Tibial artery (tissue), 4 donors: ENCODE measurements at regions not wholly inside any gene's neighbourhood (a gene's known extent, or its start where the extent isn't known, plus 50 kb on each side); places are given as distances from the start of the nearest gene placed in this dataset.
"Not testable (repeated sequence)": the region's sequence is repeated elsewhere in the genome, so short reads cannot be mapped to it uniquely, and the experiment has no call there.

Experiments used
- DNase-seq, 2 donors: peaks; one replicate each; pipeline ENCODE4 v3.0.0-alpha.2; 2019
- H3K27ac ChIP-seq, 2 donors: fragments of 200-600 bp; sonication (generic) in 1 of 2; 1 replicate in 1 of 2; 2 replicates in 1 of 2; pipeline ENCODE4 v1.5.1; 2018 to 2019; ENCODE audit warnings: mild to moderate bottlenecking in 1 of 2
- H3K27me3 ChIP-seq, 2 donors: fragments of 200-600 bp; sonication (generic) in 1 of 2; one replicate each; pipeline versions ENCODE4 v1.5.1 to v1.6.0; 2016 to 2019
- H3K36me3 ChIP-seq, 3 donors: fragments of 200-600 bp; sonication (generic) in 2 of 3; one replicate each; pipeline ENCODE4 v1.5.1; 2016 to 2019; ENCODE audit warnings: mild to moderate bottlenecking in 2 of 3
- H3K4me1 ChIP-seq, 4 donors: fragments of 200-600 bp; sonication (generic) in 2 of 4; 1 replicate in 3 of 4; 2 replicates in 1 of 4; pipeline ENCODE4 v1.5.1; 2016 to 2019
- H3K4me3 ChIP-seq, 2 donors: fragments of 200-600 bp; sonication (generic) in 1 of 2; 1 replicate in 1 of 2; 2 replicates in 1 of 2; pipeline ENCODE4 v1.5.1; 2018 to 2019; ENCODE audit warnings: mild to moderate bottlenecking in 2 of 2
- H3K9me3 ChIP-seq, 3 donors: fragments of 200-600 bp; sonication (generic) in 1 of 3; one replicate each; pipeline ENCODE4 v1.5.1; 2016 to 2019
- CTCF ChIP-seq, 2 experiments: fragments of 200-600 bp in 1 of 2; fragments of 450-650 bp in 1 of 2; IDR thresholded peaks; one replicate each; pipeline ENCODE4 v1.5.1; 2017 to 2019; ENCODE audit warnings: antibody characterized with exemption in 2 of 2, mild to moderate bottlenecking in 1 of 2, moderate library complexity in 1 of 2
- intact Hi-C: fragments of 100-400 bp; cut with DNase I; formaldehyde crosslinking; loops from one replicate; pipeline ENCODE4 v1.15.0; 2023; ENCODE audit warnings: low total_unique reads

GRCh38 chr11:33530815-33531214 is 169.8 kb downstream of the C11orf91 start:
- H3K27ac ChIP-seq = no peak overlapping the region

GRCh38 chr11:33529461-33529860 is 171.2 kb downstream of the C11orf91 start:
- DNase-seq = no peak
- no peaks in the 10 kb centered on the region for H3K36me3 ChIP-seq
- intact Hi-C loops = no loop called here
- no peak overlapping the region for H3K27ac ChIP-seq
- no peaks in the 10 kb centered on the region for H3K27me3 ChIP-seq
- H3K4me3 ChIP-seq = no peak overlapping the region
- no peaks in the 10 kb centered on the region for H3K4me1 ChIP-seq
- H3K9me3 ChIP-seq = peaks cover 0 to 13% (median 10%) of the 10 kb centered on the region in 3 donors
- no peak for TF ChIP-seq CTCF (IDR thresholded peaks at IDR 0.05)

More at GRCh38 chr11:33530815-33531214, 169.8 kb downstream of the C11orf91 start:
- no peaks in the 10 kb centered on the region for H3K27me3 ChIP-seq
- no peak for TF ChIP-seq CTCF (IDR thresholded peaks at IDR 0.05)
- no peak overlapping the region for H3K4me3 ChIP-seq
- intact Hi-C loops = no loop called here
- no peaks in the 10 kb centered on the region for H3K4me1 ChIP-seq
- H3K36me3 ChIP-seq = no peaks in the 10 kb centered on the region
- H3K9me3 ChIP-seq = peaks cover 0 to 14% (median 13%) of the 10 kb centered on the region in 3 donors
- no peak for DNase-seq

DNA sequence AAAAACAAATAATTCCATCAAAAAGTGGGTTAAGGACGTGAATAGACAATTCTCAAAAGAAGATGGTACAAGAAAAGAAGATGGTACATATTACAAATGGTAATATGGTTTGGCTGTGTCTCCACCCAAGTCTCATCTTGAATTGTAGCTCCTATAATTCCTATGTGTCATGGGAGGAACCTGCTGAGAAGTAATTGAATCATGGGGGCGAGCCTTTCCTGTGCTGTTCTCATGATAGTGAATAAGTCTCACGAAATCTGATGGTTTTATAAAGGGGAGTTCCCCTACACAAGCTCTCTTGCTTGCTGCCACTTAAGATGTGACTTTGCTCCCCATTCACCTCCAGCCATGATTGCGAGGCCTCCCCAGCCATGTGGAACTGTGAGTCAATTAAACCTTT is 172.9 kb downstream of the C11orf91 start:
- H3K4me3 ChIP-seq, H3K27ac ChIP-seq, H3K36me3 ChIP-seq, H3K27me3 ChIP-seq, DNase-seq, intact Hi-C loops, H3K4me1 ChIP-seq: not testable (repeated sequence)
- peaks cover 0 to 13% (median 10%) of the 10 kb centered on the region in 3 donors for H3K9me3 ChIP-seq

DNA sequence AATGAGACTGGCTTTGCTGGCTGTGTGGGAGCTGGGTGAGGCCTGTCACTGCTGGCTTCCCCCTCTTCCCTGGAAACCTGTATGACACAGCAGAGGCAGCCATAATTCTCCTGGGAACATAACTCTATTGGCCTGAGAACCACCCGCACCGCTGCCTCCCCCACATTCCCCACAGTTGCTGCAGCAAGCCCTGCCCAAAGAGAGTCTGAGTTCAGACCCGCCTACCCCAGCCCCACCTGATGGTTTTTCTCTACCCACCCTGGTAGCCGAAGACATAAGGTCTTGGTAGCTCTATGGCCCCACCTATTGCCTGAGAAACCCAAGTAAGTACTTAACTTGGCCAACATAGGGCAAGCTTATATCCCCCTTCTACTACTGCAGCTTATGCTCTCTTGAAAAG is 174.8 kb downstream of the C11orf91 start:
- Histone ChIP-seq H3K36me3 (no peaks in the 10 kb centered on the region), H3K9me3 (peaks cover 0 to 13% (median 10%) of the 10 kb centered on the region in 3 donors), H3K27ac (no peak overlapping the region), H3K4me3 (no peak overlapping the region), H3K4me1 (no peaks in the 10 kb centered on the region), H3K27me3 (no peaks in the 10 kb centered on the region)
- TF ChIP-seq CTCF (IDR thresholded peaks at IDR 0.05) = no peak
- intact Hi-C loops = no loop called here
- no peak for DNase-seq

DNA sequence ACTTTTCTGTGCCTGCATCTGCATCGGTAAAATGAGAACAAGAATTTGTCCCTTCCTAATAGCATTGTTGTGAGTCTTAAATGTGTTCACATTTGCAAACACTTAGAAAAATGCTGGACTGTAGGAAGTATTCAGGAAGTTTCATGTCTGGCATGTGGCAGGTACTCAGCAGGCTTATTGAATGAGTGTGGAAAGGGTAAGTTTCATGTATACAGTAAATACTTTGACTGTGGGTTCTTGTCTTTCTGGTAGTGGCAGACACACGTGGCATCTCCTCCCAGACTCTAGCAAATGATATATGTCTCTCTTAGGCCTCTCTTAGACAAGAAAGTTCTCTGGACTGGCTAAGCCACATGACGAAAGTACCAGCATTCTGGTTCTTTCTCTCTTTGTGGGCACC is 179.2 kb downstream of the C11orf91 start:
- no peaks in the 10 kb centered on the region for H3K27me3 ChIP-seq
- H3K27ac ChIP-seq = no peak overlapping the region
- intact Hi-C loops = no loop called here
- peaks cover 0 to 5% (median 2%) of the 10 kb centered on the region in 3 donors for H3K9me3 ChIP-seq
- no peaks in the 10 kb centered on the region for H3K4me1 ChIP-seq
- H3K4me3 ChIP-seq = no peak overlapping the region
- no peaks in the 10 kb centered on the region for H3K36me3 ChIP-seq
- no peak for TF ChIP-seq CTCF (IDR thresholded peaks at IDR 0.05)
- DNase-seq = no peak

- H3K27me3 ChIP-seq = no peaks in the 10 kb centered on the region
- H3K4me1 ChIP-seq = no peaks in the 10 kb centered on the region
- H3K36me3 ChIP-seq = no peaks in the 10 kb centered on the region
- no peak for TF ChIP-seq CTCF (IDR thresholded peaks at IDR 0.05)
- no peak for DNase-seq
- H3K9me3 ChIP-seq = no peaks in the 10 kb centered on the region
- intact Hi-C loops = no loop called here
- H3K4me3 ChIP-seq = no peak overlapping the region
- no peak overlapping the region for H3K27ac ChIP-seq
Measured at GRCh38 chr11:33520112-33520511, 180.5 kb downstream of the C11orf91 start.
